HG02852 (cell line): ENCODE measurements at regions not wholly inside any gene's neighbourhood (a gene's known extent, or its start where the extent isn't known, plus 50 kb on each side); places are given as distances from the start of the nearest gene placed in this dataset.
"Not testable (repeated sequence)": the region's sequence is repeated elsewhere in the genome, so short reads cannot be mapped to it uniquely, and the experiment has no call there.

Experiments used
- ATAC-seq: cut with Tn5 transposase; IDR thresholded peaks from one replicate; pipeline ENCODE4 v1.9.1; 2021; ENCODE audit warnings: mild to moderate bottlenecking, moderate library complexity; ENCODE audit not compliant: unreplicated experiment

GRCh38 chr14:105653921-105654320 is 127.5 kb downstream of the TMEM121 start:
- not testable (repeated sequence) for ATAC-seq

GRCh38 chr14:105659255-105659654 is 132.9 kb downstream of the TMEM121 start:
- ATAC-seq, result not testable (repeated sequence)

DNA sequence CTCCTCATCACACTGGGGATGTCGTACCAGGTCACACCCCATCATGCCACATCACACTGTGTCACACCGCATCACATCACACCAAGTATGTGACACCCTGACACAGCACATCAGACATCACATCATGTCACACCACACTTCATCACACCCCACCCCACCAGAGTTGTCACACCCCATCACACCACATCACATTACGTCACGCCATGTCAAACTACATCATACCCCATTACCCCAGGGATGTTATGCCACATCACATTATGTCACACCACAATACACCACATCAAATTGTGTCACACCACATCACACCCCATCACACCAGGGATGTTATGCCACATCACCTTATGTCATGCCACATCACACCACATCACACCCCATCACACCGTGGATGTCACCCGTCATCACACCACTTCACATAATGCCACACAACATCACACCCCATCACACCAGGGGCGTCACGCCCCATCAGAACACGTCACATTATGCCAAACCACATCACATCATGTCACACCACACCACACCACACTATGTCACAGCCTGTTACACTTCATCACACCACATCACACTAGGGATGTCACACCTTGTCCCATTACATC is 133.6 kb downstream of the TMEM121 start:
- no peak for ATAC-seq

DNA sequence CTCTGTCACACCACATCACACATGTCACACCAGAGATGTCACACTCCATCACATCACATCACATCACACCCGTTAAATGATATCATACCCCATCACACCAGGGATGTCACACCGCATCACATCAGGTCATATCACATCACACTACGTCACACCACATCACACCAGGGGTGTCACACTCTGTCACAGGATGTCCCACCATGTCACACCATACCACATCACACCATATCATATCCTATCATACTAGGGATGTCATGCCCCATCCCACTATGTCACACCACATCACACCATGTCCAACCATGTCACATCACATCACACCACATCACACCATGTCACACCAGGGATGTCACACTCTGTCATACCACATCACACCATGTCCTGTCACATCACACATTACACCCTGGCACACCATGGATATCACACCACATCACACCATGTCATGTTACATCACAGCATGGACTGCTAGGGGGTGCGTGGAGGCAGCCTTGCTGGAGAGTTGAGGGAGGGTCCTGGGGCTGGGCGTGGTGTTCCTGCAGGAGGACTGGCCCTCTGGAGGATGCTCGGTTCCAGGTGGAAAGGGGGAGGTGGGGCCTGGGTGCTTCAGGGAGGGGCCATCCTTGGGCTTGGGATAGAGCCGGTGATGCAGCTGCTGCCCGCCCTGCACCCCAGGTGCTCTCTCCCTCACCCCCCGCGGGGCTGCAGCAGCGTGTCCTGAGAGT is 134.6 kb downstream of the TMEM121 start:
- ATAC-seq, result no peak

GRCh38 chr14:105662043-105662442 is 135.7 kb downstream of the TMEM121 start:
- not testable (repeated sequence) for ATAC-seq

- ATAC-seq, result not testable (repeated sequence)
Observed at GRCh38 chr14:105662592-105662991, 136.2 kb downstream of the TMEM121 start.

DNA sequence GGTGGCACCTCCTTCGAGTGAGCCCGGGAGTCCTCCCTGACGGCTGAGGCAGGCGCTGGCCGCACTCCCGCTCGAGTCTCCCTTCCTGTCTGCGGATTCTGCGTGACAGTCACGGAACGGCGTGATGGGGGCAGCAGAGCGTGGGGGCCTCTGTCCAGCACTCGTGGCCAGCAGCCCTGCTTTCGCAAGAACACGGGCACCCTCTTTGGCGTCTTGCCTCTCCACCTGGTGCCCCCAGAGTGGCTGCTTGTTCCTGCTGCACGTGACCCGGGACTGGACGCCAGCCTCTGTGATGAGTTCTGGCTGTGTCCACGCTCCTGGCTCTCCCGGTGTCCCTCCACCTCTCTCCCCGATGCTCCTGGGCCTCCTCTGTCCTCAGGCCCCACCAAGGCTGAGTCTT is 136.9 kb downstream of the TMEM121 start:
- not testable (repeated sequence) for ATAC-seq

DNA sequence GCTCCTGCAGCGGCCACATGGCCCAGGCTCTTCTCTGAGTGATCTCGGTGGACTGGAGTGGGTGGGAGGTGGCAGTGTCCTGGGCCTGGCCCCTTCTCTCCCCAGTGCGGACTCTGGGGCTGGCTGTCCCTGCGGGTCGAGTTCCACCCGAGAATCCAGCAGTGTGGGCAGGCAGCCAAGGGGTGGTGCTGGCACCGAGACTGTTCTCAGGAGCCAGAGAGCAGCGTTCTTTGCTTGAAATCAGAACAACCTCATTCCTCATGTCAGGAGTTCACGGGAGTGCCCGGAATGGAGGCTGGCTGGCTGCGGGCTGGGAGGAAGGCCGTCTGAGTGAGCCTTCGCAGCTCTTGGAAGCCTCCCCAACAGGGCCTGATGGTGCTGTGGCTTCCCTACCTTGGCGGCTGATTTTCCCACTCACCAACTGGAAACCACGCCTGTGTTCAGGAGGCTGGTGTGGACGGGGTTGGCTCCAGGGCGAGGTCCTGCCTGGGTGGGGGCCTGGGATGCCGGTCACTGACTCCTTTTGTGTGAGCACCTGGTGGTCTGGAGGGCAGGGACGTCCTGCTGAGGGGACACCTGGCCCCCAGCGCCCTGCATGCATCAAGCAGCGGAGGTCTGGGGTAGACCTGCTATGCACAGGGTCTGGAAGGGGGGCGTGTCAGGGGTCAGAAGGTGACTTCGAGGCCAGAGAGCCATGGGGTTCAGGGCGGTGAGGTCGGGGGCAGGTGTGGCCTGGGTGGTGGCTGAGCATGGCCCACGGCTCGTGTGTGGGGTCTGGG is 137.6 kb downstream of the TMEM121 start:
- ATAC-seq, result not testable (repeated sequence)

DNA sequence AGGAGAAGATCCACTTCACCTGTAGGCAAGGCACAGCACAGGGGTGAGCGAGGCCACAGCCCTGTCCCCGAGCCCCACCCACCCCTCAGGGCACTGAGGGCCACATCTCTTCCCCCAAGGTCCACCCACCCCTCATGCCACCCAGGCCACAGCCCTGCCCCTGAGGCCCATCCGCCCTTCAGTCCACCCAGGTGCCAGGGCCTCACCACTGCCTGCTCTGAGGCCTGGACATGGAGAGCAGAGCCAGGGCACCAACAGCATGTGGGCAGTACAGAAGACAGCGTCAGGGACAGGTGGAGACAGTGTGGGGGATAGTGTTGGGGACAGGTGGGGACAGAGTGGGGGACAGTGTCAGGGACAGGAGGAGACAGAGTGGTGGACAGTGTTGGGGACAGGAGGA is 138.3 kb downstream of the TMEM121 start:
- no peak for ATAC-seq

DNA sequence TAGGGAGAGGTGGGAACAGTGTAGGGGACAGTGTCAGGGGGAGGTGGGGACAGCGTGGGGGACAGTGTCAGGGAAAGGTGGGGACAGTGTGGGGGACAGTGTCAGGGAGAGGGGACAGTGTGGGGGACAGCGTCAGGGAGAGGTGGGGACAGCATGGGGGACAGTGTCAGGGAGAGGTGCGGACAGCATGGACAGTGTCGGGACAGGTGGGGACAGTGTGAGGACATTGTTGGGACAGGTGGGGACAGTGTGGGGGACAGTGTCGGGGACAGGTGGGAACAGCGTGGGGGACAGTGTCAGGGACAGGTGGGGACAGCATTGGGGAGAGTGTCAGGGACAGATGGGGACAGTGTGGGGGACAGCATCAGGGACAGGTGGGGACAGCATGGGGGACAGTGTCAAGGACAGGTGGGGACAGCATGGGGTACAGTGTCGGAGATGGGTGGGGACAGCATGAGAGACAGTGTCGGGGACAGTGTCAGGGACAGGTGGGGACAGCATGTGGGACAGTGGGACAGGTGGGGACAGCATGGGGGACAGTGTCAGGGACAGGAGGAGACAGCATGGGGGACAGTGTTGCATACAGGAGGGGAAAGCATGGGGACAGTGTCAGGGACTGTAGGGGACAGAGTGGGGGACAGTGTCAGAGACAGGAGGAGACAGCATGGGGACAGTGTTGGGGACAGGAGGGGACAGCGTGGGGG is 139.0 kb downstream of the TMEM121 start:
- no peak for ATAC-seq

- no peak for ATAC-seq
Observed at GRCh38 chr14:105665951-105666277, 139.5 kb downstream of the TMEM121 start.

- ATAC-seq, result no peak
Observed at GRCh38 chr14:105666420-105666819, 140.0 kb downstream of the TMEM121 start.

DNA sequence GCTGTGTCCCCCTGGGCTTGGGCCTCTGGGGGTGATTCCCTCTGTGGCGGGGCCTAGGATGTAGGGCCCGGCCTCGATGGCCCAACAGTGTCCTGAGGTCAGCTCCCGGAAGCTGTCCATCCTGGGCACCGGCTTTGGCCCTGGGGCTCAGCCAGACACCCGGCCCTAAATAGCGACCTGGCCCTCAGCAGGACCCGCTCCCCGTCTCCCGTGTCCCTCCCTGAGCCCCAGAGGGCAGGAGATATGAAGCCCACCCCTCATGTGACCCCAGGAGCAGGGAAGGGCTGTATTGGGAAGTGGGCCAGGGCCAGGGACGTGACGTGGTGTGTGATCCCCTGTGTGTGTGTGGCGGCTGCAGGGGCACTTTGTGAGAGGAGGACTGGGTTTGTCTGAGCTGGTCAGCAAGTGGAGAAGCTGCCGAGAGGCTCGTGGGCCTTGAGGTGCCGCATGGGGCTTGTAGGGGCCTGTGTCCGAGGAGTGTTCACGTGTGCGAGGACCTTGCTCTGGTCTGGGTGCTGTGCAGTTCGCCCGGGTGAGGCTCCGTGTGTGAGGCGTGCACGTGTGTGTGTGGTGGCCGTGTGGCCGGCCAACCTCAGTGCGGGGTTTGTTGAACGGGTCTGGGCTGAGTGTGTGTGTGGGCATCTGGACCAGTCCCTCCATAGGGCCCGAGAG is 140.7 kb downstream of the TMEM121 start:
- ATAC-seq, result not testable (repeated sequence)

DNA sequence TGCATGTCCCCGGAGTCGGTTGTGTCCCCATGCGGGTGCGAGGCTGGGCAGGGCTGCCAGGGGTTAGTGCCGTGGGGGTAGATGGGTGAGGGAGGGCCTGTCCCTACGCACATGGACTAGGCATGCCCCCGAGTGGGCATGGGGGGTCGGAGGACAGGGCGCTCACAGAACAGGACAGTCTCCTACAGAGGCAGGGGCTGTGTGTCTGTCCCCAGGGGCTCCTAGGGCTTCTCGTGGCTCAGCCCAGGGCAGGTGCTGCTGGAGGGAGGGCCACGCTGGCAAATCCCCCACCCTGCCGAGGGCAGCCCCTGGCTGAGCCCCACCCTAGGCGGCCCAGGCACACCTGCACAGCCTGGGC is 141.3 kb downstream of the TMEM121 start:
- not testable (repeated sequence) for ATAC-seq

DNA sequence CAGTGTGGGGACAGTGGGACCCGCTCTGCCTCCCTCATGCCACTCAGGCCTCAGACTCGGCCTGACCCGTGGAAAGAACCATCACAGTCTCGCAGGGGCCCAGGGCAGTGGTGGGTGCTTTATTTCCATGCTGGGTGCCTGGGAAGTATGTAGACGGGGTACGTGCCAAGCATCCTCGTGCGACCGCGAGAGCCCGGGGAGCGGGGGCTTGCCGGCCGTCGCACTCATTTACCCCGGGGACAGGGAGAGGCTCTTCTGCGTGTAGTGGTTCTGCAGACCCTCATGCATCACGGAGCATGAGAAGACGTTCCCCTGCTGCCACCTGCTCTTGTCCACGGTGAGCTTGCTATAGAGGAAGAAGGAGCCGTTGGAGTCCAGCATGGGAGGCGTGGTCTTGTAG is 141.6 kb downstream of the TMEM121 start:
- not testable (repeated sequence) for ATAC-seq

DNA sequence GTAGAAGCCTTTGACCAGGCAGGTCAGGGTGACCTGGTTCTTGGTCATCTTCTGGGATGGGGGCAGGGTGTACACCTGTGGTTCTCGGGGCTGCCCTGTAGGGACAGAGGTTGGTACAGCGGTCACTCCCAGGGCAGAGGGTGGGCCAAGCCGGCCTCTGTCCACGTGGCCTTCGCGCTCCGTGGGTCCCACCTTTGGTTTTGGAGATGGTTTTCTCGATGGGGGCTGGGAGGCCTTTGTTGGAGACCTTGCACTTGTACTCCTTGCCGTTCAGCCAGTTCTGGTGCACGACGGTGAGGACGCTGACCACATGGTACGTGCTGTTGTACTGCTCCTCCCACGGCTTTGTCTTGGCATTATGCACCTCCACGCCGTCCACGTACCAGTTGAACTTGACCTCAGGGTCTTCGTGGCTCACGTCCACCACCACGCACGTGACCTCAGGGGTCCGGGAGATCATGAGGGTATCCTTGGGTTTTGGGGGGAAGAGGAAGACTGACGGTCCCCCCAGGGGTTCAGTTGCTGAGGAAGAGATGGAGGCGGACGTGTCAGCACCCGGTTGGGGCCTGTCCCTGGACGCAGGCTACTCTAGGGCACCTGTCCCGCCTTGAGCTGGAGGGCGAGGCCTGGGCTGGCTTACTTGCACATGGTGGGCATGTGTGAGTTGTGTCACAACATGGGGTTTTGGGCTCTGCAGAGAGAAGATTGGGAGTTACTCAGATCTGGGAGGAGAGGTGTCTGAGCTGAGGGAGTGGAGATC is 142.3 kb downstream of the TMEM121 start:
- ATAC-seq, result not testable (repeated sequence)

- not testable (repeated sequence) for ATAC-seq
Observed at GRCh38 chr14:105669231-105669610, 142.8 kb downstream of the TMEM121 start.

- not testable (repeated sequence) for ATAC-seq
Observed at GRCh38 chr14:105669646-105670045, 143.3 kb downstream of the TMEM121 start.

DNA sequence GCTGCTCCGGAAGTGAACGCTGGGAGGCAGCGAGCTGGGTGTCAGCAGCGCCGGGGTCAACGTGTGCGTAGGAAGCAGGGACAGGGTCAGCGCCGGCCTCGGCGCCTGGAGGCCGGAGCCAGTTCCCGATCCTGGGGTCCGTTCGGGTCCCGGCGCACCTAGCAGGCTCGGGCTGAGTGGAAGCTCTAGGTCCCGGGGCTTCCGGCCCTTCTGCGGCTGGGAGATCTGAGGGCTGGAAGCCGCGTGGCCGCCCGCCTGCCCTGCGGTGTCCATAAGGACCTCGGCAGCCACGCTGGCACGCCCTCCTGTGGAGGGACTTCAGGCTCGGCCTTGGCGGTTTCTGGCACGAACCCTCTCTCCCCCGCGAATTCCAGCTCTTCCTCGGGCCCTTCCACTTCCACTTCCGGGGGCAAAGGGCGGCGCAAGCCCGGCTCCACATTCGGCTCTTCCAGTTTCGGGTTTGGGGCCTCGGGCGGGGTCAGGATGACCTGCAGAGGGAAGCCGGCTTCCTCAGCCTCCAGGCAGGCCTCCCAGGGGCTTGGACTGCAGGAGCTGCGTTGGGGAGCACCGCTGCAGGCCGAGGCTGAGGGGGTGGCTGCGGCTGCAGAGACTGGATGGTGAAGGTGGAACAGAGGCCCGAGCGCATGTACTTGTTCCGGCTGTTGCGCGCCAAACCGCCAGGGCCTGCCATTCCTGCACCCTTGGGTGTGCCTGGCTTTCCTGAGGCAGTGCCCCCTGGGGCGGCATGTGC is 146.2 kb downstream of the TMEM121 start:
- ATAC-seq, result not testable (repeated sequence)
